Heart left ventricle (tissue), 13 donors: ENCODE measurements at regions not wholly inside any gene's neighbourhood (a gene's known extent, or its start where the extent isn't known, plus 50 kb on each side); places are given as distances from the start of the nearest gene placed in this dataset.

Experiments used
- POLR2A ChIP-seq, 2 donors: fragments of 450-650 bp; IDR thresholded peaks; one replicate each; pipeline ENCODE4 v1.6.1; 2017; ENCODE audit warnings: antibody characterized with exemption in 2 of 2, mild to moderate bottlenecking in 2 of 2, moderate library complexity in 2 of 2
- TF ChIP-seq, protein P1 (sequence below), 12 donors: fragments of 200-600 bp; sonication (generic) in 4 of 12; IDR thresholded peaks; one replicate each; pipeline versions ENCODE4 v1.5.0 to v1.8.0; 2018 to 2022; ENCODE audit warnings: antibody characterized with exemption in 12 of 12, mild to moderate bottlenecking in 5 of 12
- donor health status: ischemic (EF 13 %, LVEDD 7.1; RV severe dilation, severe dysfunction).
- donor health status: DM: no; HTN: yes; CAD: no.
- donor health status: DM: no; HTN: no; CAD: no.
- donor health status: ischemic (EF 25% LVEDD 6.9; RV normal size, moderate dysfunction).
- donor health status: ischemic (EF 25% LVEDD 5.7; RV mildly dilated, moderate dysfunction).
- donor health status: ischemic (EF 35%, LVEDD 5.7; RV mildly dilated, moderate dysfunction).
- donor health status: nonischemic (EF 11% LVEDD 7.7; RV severe dilation, severe dysfunction).
- donor health status: DM: yes; HTN: yes; CAD: no.
- donor health status: PGD.
- donor health status: ischemic (EF 29% LVEDD 5.4; RV normal size, mild dysfunction).
- donor health status: nonischemic (EF 23%, LVEDD 6.1; RV moderate dilation, normal function).

DNA sequence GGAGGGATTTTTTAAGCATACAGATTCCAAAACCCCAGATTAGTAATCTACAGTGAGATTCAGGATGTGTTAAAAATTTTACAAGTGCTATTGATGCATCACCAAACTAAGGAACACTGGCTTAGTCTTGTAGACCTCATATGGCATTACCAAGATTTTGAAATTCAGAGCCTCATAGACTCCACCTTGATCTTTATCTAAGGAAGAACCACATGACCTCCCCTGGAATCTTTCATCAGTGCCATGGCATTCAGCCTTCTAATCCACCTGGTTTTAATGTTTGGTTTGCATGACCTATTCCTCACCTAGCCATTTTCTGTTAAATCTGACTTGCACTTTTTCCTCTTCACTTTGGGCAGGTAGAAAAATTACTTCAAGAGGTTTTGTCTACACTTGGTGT, 171.6 kb downstream of the NKX6-1 start:
- TF ChIP-seq, protein P1, sequence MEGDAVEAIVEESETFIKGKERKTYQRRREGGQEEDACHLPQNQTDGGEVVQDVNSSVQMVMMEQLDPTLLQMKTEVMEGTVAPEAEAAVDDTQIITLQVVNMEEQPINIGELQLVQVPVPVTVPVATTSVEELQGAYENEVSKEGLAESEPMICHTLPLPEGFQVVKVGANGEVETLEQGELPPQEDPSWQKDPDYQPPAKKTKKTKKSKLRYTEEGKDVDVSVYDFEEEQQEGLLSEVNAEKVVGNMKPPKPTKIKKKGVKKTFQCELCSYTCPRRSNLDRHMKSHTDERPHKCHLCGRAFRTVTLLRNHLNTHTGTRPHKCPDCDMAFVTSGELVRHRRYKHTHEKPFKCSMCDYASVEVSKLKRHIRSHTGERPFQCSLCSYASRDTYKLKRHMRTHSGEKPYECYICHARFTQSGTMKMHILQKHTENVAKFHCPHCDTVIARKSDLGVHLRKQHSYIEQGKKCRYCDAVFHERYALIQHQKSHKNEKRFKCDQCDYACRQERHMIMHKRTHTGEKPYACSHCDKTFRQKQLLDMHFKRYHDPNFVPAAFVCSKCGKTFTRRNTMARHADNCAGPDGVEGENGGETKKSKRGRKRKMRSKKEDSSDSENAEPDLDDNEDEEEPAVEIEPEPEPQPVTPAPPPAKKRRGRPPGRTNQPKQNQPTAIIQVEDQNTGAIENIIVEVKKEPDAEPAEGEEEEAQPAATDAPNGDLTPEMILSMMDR (IDR thresholded peaks at IDR 0.05): no peak
- no peak for TF ChIP-seq POLR2A (IDR thresholded peaks at IDR 0.05)
